ENCODE measurements at regions not wholly inside any gene's neighbourhood (a gene's known extent, or its start where the extent isn't known, plus 50 kb on each side); places are given as distances from the start of the nearest gene placed in this dataset.

DNA sequence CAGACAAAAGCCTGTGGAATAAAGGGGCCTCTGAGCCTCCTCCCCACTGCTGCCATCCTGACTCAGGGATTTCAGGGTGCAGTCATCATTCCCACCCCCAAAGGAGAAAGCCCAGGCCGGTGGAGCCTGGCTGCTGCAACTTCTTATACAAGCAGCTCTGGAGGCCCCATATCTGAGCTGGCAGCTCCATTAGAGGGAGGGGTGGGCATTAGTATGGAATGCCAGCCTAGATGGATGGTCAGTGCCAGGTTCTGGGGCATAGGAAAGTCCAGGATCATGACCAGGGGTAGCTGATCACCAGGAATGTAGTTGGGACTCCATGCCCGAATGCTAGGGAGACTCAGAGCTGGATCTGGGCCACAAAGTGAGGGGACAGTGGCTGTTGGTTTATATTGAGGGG is 581.0 kb downstream of the KCNJ18 start:
- TF ChIP-seq, protein P1, sequence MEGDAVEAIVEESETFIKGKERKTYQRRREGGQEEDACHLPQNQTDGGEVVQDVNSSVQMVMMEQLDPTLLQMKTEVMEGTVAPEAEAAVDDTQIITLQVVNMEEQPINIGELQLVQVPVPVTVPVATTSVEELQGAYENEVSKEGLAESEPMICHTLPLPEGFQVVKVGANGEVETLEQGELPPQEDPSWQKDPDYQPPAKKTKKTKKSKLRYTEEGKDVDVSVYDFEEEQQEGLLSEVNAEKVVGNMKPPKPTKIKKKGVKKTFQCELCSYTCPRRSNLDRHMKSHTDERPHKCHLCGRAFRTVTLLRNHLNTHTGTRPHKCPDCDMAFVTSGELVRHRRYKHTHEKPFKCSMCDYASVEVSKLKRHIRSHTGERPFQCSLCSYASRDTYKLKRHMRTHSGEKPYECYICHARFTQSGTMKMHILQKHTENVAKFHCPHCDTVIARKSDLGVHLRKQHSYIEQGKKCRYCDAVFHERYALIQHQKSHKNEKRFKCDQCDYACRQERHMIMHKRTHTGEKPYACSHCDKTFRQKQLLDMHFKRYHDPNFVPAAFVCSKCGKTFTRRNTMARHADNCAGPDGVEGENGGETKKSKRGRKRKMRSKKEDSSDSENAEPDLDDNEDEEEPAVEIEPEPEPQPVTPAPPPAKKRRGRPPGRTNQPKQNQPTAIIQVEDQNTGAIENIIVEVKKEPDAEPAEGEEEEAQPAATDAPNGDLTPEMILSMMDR (IDR thresholded peaks at IDR 0.05) = no peak
- no peak for TF ChIP-seq POLR2AphosphoS5 (IDR thresholded peaks at IDR 0.05; ENCODE audit: low read depth, low read length)

All from Panc1 (cell line).